Neuronal stem cell (in vitro differentiated cells): ENCODE measurements at regions not wholly inside any gene's neighbourhood (a gene's known extent, or its start where the extent isn't known, plus 50 kb on each side); places are given as distances from the start of the nearest gene placed in this dataset.
"Not testable (repeated sequence)": the region's sequence is repeated elsewhere in the genome, so short reads cannot be mapped to it uniquely, and the experiment has no call there.

ENCODE experiments used
- DNase-seq: peaks from one replicate; pipeline ENCODE4 v3.0.0-alpha.2; 2013; ENCODE audit warnings: low spot score
- H2AFZ ChIP-seq: one replicate; pipeline ENCODE4 v1.6.1; 2013; ENCODE audit warnings: mild to moderate bottlenecking, low read length, inconsistent platforms
- H2AK5ac ChIP-seq: 2 replicates; pipeline ENCODE4 v1.6.1; 2013; ENCODE audit warnings: low read depth, mild to moderate bottlenecking, inconsistent platforms, low read length, moderate library complexity, mixed read lengths
- H2BK120ac ChIP-seq: 2 replicates; pipeline ENCODE4 v1.6.1; 2013; ENCODE audit warnings: low read depth, mild to moderate bottlenecking, inconsistent platforms, low read length, moderate library complexity, mixed read lengths
- H2BK12ac ChIP-seq: one replicate; pipeline ENCODE4 v1.6.1; 2013; ENCODE audit warnings: low read length, inconsistent platforms
- H2BK15ac ChIP-seq: 2 replicates; pipeline ENCODE4 v1.6.1; 2013; ENCODE audit warnings: mild to moderate bottlenecking, low read length, inconsistent platforms, mixed read lengths
- H2BK5ac ChIP-seq: one replicate; pipeline ENCODE4 v1.6.1; 2013; ENCODE audit warnings: inconsistent platforms, mild to moderate bottlenecking, low read length, moderate library complexity
- H3K14ac ChIP-seq: one replicate; pipeline ENCODE4 v1.6.1; 2013; ENCODE audit warnings: low read length, inconsistent platforms
- H3K18ac ChIP-seq: 2 replicates; pipeline ENCODE4 v1.6.1; 2013; ENCODE audit warnings: low read length, inconsistent platforms
- H3K23ac ChIP-seq: 2 replicates; pipeline ENCODE4 v1.6.1; 2013; ENCODE audit warnings: low read depth, mild to moderate bottlenecking, mixed read lengths, low read length, inconsistent platforms; ENCODE audit not compliant: poor library complexity
- H3K27ac ChIP-seq: replicated peaks from 3 replicates; pipeline ENCODE4 v1.5.1; 2013; ENCODE audit warnings: low read length, inconsistent platforms
- H3K27me3 ChIP-seq, 3 experiments: 2 replicates each; pipeline ENCODE4 v1.6.1; 2013; ENCODE audit warnings: low read length in 3 of 3, mild to moderate bottlenecking in 2 of 3, inconsistent platforms in 1 of 3, low read depth in 1 of 3, mixed read lengths in 1 of 3, moderate library complexity in 1 of 3; ENCODE audit not compliant: control insufficient read depth in 3 of 3, insufficient read depth in 3 of 3
- H3K36me3 ChIP-seq, 2 donors: replicated peaks in 1 of 2; 2 replicates each; pipeline ENCODE4 v1.6.1; 2013; ENCODE audit warnings: low read length in 2 of 2; ENCODE audit not compliant: control insufficient read depth in 2 of 2, insufficient read depth in 2 of 2
- H3K4ac ChIP-seq: 2 replicates; pipeline ENCODE4 v1.6.1; 2013; ENCODE audit warnings: inconsistent platforms, mild to moderate bottlenecking, low read length, moderate library complexity
- H3K4me1 ChIP-seq, 2 donors: 1 replicate in 1 of 2; 2 replicates in 1 of 2; pipeline ENCODE4 v1.6.1; 2013; ENCODE audit warnings: low read length in 2 of 2, low read depth in 1 of 2; ENCODE audit not compliant: control insufficient read depth in 2 of 2, insufficient read depth in 1 of 2
- H3K4me2 ChIP-seq: one replicate; pipeline ENCODE4 v1.6.1; 2013; ENCODE audit warnings: mild to moderate bottlenecking, low read length, inconsistent platforms; ENCODE audit not compliant: insufficient read depth, poor library complexity, severe bottlenecking
- H3K4me3 ChIP-seq, 2 donors: 2 replicates each; pipeline ENCODE4 v1.5.1; 2013; ENCODE audit warnings: low read length in 2 of 2, mild to moderate bottlenecking in 2 of 2, inconsistent platforms in 1 of 2, moderate library complexity in 1 of 2
- H3K79me1 ChIP-seq: one replicate; pipeline ENCODE4 v1.6.1; 2013; ENCODE audit warnings: low read depth, mild to moderate bottlenecking, inconsistent platforms, low read length, moderate library complexity
- H3K9ac ChIP-seq: one replicate; pipeline ENCODE4 v1.6.1; 2013; ENCODE audit warnings: mild to moderate bottlenecking, low read depth, low read length, inconsistent platforms; ENCODE audit not compliant: poor library complexity
- H3K9me3 ChIP-seq, 2 donors: replicated peaks in 1 of 2; 2 replicates each; pipeline versions ENCODE3 to v1.6.1; 2013; ENCODE audit warnings: low read length in 2 of 2, mild to moderate bottlenecking in 2 of 2, inconsistent platforms in 1 of 2, low read depth in 1 of 2, mixed read lengths in 1 of 2, moderate library complexity in 1 of 2; ENCODE audit not compliant: control insufficient read depth in 2 of 2, insufficient read depth in 1 of 2
- H4K8ac ChIP-seq: one replicate; pipeline ENCODE4 v1.6.1; 2013; ENCODE audit warnings: low read depth, mild to moderate bottlenecking, inconsistent platforms, low read length, moderate library complexity
- H4K91ac ChIP-seq: one replicate; pipeline ENCODE4 v1.6.1; 2013; ENCODE audit warnings: low read length, low read depth, mild to moderate bottlenecking, inconsistent platforms; ENCODE audit not compliant: poor library complexity
- WGBS, 2 donors: extraction: QIAGEN DNeasy Blood & Tissue Kit; methylation state at CpG; one replicate each; pipeline ENCODE4 v1.1.7; 2013; ENCODE audit warnings: missing lambda C conversion rate in 2 of 2, mixed read lengths in 1 of 2; ENCODE audit not compliant: insufficient read length in 2 of 2, insufficient replicate concordance in 1 of 2; ENCODE audit errors: extremely low coverage in 2 of 2; 5-methylcytosine and 5-hydroxymethylcytosine counted together

- DNase-seq, result no peak
- H2BK15ac ChIP-seq, result no peak overlapping the region
- H2BK12ac ChIP-seq, result no peak overlapping the region
- H3K27me3 ChIP-seq, result no peaks in the 10 kb centered on the region
- H3K4me2 ChIP-seq, result no peak overlapping the region
- H4K91ac ChIP-seq, result no peak overlapping the region
- no peak overlapping the region for H3K23ac ChIP-seq
- H3K18ac ChIP-seq, result no peak overlapping the region
- no peak overlapping the region for H3K4me3 ChIP-seq
- no peak overlapping the region for H3K14ac ChIP-seq
- H3K79me1 ChIP-seq, result no peaks in the 10 kb centered on the region
- no peak overlapping the region for H2AK5ac ChIP-seq
- H3K36me3 ChIP-seq, result no peaks in the 10 kb centered on the region
- H3K4me1 ChIP-seq, result no peaks in the 10 kb centered on the region
- H3K27ac ChIP-seq, result no peak overlapping the region
- H2AFZ ChIP-seq, result peak overlapping the region; percentile 29
- no CpG with 5 or more reads among the region's 4 CpGs for WGBS, 2 donors
- no peak overlapping the region for H2BK120ac ChIP-seq
- peaks cover 0 to 7% of the 10 kb centered on the region in 2 donors for H3K9me3 ChIP-seq
- no peak overlapping the region for H2BK5ac ChIP-seq
- H3K9ac ChIP-seq, result no peak overlapping the region
- H4K8ac ChIP-seq, result no peak overlapping the region
- no peak overlapping the region for H3K4ac ChIP-seq
Observed at GRCh38 chr7:52735656-52736055, 299.8 kb upstream of the POM121L12 start.

DNA sequence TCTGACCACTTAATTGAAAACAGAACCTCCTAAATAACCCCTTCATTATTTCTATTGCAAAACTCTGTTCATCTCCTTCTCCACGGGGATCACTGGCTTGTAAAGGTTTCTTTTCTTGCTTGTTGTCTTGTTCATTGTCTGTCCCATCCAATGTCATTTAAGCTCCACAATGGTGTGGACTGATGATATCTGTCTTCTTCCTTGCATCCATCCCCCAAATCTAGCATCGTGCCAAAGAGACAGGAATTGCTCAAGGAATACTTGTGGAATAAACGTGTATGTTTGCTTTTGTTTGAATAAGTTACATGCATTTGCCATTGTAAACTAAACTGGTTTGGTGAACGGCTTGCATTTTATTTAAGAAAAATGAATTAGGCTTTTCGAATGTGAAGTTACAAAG lies 306.8 kb upstream of the POM121L12 start:
- not testable (repeated sequence) for H3K23ac ChIP-seq, H3K18ac ChIP-seq, DNase-seq, H3K14ac ChIP-seq, H3K9ac ChIP-seq, H3K27me3 ChIP-seq, H2AK5ac ChIP-seq, H3K4me3 ChIP-seq, H4K8ac ChIP-seq, H3K4me2 ChIP-seq, H2BK15ac ChIP-seq, H3K36me3 ChIP-seq, H2BK120ac ChIP-seq, H3K27ac ChIP-seq, H4K91ac ChIP-seq, H2BK5ac ChIP-seq, H2BK12ac ChIP-seq, H2AFZ ChIP-seq, H3K4me1 ChIP-seq, H3K9me3 ChIP-seq, H3K79me1 ChIP-seq, H3K4ac ChIP-seq
- no CpG with 5 or more reads among the region's 5 CpGs for WGBS, 2 donors

DNA sequence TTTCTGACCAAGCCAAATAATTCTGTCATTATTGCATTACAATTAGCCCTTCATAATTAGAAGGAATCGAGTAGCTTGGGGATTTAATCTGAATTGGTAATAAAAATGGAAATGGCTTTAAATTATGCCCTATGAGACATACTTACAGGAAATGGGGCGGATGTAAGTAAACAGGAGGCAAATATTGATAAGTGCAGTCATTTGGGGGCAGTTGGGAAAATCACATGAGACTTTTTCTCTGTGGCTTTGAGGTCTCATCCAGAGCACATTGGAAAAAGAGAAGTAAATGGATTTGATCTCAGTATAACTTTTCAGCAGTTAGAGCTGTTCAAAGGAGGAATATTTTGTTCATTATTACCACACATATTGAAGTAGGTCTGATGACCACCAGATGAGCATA lies 307.8 kb upstream of the POM121L12 start:
- Histone ChIP-seq H3K23ac (no peak overlapping the region), H3K14ac (no peak overlapping the region), H3K18ac (no peak overlapping the region), H2BK5ac (no peak overlapping the region), H3K9me3 (no peaks in the 10 kb centered on the region), H3K4me1 (no peaks in the 10 kb centered on the region), H2AFZ (no peak overlapping the region), H3K9ac (no peak overlapping the region), H2BK120ac (no peak overlapping the region), H3K4ac (no peak overlapping the region), H3K27ac (no peak overlapping the region), H2BK15ac (no peak overlapping the region), H3K79me1 (no peaks in the 10 kb centered on the region), H3K4me3 (no peak overlapping the region), H3K27me3 (no peaks in the 10 kb centered on the region), H2BK12ac (no peak overlapping the region), H3K36me3 (no peaks in the 10 kb centered on the region), H3K4me2 (no peak overlapping the region), H4K91ac (no peak overlapping the region), H2AK5ac (no peak overlapping the region), H4K8ac (no peak overlapping the region)
- DNase-seq, result no peak
- WGBS, 2 donors, result no CpG with 5 or more reads among the region's 2 CpGs

DNA sequence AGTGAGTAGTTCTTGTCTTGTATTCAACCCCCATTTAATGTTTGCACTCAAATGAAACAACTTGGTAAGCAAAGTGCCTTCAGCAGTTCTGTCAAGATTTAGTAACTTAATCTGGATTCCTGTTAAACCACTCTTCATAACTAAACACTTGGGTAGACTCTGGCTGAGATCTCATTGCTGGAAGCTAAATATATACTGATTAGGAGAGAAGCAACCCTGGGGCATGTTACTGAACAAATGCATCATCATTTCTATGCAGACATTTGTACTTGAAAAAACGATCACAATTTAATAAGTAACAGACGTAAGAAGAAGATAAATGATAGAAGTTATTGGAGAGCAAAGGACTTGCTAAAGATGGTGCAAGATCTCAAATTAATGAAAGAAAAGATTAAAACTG lies 308.4 kb upstream of the POM121L12 start:
- Histone ChIP-seq H3K18ac (no peak overlapping the region), H2BK12ac (no peak overlapping the region)

More for the DNA sequence above, 308.4 kb upstream of the POM121L12 start:
- no peak for DNase-seq
- Histone ChIP-seq H2BK120ac (no peak overlapping the region), H3K27me3 (no peaks in the 10 kb centered on the region), H3K4me1 (peaks cover 0 to 1% of the 10 kb centered on the region in 2 donors), H3K79me1 (no peaks in the 10 kb centered on the region), H2BK15ac (no peak overlapping the region), H3K9ac (no peak overlapping the region), H3K4ac (no peak overlapping the region), H2BK5ac (no peak overlapping the region), H2AFZ (no peak overlapping the region), H3K14ac (no peak overlapping the region), H3K9me3 (no peaks in the 10 kb centered on the region), H3K36me3 (no peaks in the 10 kb centered on the region), H3K27ac (no peak overlapping the region), H3K4me2 (no peak overlapping the region), H4K8ac (no peak overlapping the region), H2AK5ac (no peak overlapping the region), H3K23ac (no peak overlapping the region), H4K91ac (no peak overlapping the region), H3K4me3 (no peak overlapping the region)
- no CpG with 5 or more reads among the region's 2 CpGs for WGBS, 2 donors
